ENCODE measurements at regions not wholly inside any gene's neighbourhood (a gene's known extent, or its start where the extent isn't known, plus 50 kb on each side); places are given as distances from the start of the nearest gene placed in this dataset.

DNA sequence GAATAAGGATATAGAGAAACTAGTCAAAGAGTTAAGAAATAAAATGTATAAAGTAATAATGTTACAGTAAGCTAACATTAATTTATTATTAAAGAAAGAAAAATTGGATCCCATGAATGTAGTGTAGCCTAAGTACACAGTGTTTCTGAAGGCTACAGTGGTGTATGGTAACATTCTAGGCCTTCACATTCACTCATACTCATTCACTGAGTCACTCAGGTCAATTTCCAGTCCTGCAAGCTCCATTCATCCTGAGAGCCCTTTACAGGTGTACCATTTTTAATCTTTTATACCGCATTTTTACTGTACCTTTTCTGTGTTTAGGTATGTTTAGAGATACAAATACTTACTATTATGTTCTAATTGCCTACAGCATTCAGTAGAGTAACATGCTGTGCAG is 120.6 kb upstream of the AGA start:
- intact Hi-C loops (cut with DNase I) = no loop called here
- ATAC-seq (ENCODE audit: poor library complexity) (no peak), DNase-seq (no peak)

- ATAC-seq (ENCODE audit: poor library complexity) (no peak), DNase-seq (no peak)
- intact Hi-C loops (cut with DNase I) = no loop called here
Measured at GRCh38 chr4:177566691-177567090, 124.5 kb upstream of the AGA start.

- DNase-seq (no peak), ATAC-seq (ENCODE audit: poor library complexity) (no peak)
- intact Hi-C loops (cut with DNase I) = no loop called here
Measured at GRCh38 chr4:177568931-177569330, 126.7 kb upstream of the AGA start.

DNA sequence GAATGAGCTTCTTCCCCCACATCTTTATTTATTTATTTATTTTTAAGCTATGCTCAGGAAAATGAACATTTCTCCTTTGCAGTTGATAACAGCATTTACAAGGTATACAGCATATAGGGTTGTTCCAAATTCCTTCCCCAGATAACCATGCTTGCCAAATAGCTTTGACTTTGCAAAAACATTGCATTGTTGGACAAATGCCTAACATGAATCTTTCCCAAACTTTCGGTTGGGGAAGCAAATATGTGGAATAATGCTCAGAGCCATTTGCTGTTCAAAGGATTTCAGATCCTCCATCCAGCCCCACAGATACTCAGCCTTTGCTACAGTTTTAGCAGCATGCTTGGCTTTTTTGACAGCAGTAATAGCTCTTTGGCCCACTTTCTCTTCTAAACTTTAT is 127.2 kb upstream of the AGA start:
- no peak for DNase-seq
- intact Hi-C loops (cut with DNase I) = no loop called here
- ATAC-seq (ENCODE audit: poor library complexity) = no peak

DNA sequence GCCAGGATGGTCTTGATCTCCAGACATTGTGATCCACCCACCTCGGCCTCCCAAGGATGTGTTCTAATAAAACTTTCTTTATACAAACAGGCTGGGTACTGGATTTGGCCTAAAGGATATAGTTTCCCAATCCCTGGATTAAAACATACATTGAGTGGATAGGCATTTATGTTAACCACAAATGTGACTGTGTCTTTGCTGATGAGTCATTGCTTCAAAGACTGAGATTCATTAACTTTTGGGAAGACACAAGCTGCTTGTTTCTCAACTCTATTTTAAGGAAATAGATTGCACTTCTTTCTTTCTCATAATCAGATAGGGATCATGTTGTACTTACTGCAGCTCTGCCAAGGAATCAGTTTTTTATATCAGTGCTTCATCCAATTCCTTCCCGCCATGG is 131.3 kb upstream of the AGA start:
- ATAC-seq (ENCODE audit: poor library complexity) (no peak), DNase-seq (no peak)

DNA sequence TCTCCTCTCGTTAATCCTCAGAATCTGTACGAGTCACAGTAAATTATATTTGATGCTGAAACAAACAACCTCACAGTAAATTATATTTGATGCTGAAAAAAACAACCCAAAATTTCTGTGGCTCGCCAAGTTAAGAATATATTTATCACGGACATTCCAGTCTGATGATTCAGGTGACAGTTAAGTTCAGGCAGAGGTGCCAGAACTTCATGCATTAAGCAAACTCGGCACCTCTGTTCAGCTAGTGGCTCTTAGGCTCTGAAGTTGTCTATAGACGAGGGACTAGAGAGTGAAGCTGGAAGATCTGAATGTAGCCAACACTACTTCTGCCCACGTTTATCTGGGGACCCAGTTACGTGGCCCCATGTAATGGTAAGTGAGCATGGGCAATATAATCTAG is 132.2 kb upstream of the AGA start:
- DNase-seq (no peak), ATAC-seq (ENCODE audit: poor library complexity) (no peak)
- intact Hi-C loops (cut with DNase I) = no loop called here

More for the DNA sequence above, 131.3 kb upstream of the AGA start:
- intact Hi-C loops (cut with DNase I) = no loop called here

GRCh38 chr4:177579649-177580048 is 137.4 kb upstream of the AGA start:
- DNase-seq (no peak), ATAC-seq (ENCODE audit: poor library complexity) (no peak)
- intact Hi-C loops (cut with DNase I) = no loop called here

GRCh38 chr4:177582992-177583391 is 140.8 kb upstream of the AGA start:
- DNase-seq (no peak), ATAC-seq (ENCODE audit: poor library complexity) (no peak)
- intact Hi-C loops (cut with DNase I) = no loop called here

- DNase-seq (no peak), ATAC-seq (ENCODE audit: poor library complexity) (no peak)
- intact Hi-C loops (cut with DNase I) = no loop called here
Measured at GRCh38 chr4:177587989-177588388, 145.8 kb upstream of the AGA start.

- intact Hi-C loops (cut with DNase I) = no loop called here
- ATAC-seq (ENCODE audit: poor library complexity) = no peak
Measured at GRCh38 chr4:177595386-177595785, 153.1 kb upstream of the AGA start.

GRCh38 chr4:177596035-177596434 is 153.8 kb upstream of the AGA start:
- no peak for ATAC-seq (ENCODE audit: poor library complexity)
- intact Hi-C loops (cut with DNase I) = no loop called here
- DNase-seq = no peak

More at GRCh38 chr4:177595386-177595785, 153.1 kb upstream of the AGA start:
- no peak for DNase-seq

GRCh38 chr4:177596991-177597390 is 154.8 kb upstream of the AGA start:
- ATAC-seq (ENCODE audit: poor library complexity) (no peak), DNase-seq (no peak)
- intact Hi-C loops (cut with DNase I) = no loop called here

GRCh38 chr4:177605252-177605651 is 163.0 kb upstream of the AGA start:
- intact Hi-C loops (cut with DNase I) = no loop called here
- ATAC-seq (ENCODE audit: poor library complexity) (no peak), DNase-seq (no peak)

DNA sequence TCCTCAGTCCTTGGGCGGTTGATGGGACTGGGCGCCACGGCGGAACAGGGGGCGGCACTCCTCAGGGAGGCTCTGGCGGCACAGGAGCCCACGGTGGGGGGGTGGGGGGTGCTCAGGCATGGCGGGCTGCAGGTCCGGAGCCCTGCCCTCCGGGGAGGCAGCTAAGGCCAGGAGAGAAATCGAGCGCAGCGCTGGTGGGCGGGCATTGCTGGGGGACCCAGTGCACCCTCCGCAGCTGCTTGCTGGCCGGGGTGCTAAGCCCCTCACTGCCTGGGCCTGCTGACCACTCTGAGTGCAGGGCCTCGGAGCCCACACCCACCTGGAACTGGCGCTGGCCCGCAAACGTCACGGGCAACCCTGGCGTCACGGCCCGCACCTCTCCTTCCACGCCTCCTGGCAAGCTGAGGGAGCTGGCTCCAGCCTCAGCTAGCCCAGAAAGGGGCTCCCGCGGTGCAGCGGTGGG is 164.9 kb upstream of the AGA start:
- no peak for DNase-seq
- intact Hi-C loops (cut with DNase I) = no loop called here

DNA sequence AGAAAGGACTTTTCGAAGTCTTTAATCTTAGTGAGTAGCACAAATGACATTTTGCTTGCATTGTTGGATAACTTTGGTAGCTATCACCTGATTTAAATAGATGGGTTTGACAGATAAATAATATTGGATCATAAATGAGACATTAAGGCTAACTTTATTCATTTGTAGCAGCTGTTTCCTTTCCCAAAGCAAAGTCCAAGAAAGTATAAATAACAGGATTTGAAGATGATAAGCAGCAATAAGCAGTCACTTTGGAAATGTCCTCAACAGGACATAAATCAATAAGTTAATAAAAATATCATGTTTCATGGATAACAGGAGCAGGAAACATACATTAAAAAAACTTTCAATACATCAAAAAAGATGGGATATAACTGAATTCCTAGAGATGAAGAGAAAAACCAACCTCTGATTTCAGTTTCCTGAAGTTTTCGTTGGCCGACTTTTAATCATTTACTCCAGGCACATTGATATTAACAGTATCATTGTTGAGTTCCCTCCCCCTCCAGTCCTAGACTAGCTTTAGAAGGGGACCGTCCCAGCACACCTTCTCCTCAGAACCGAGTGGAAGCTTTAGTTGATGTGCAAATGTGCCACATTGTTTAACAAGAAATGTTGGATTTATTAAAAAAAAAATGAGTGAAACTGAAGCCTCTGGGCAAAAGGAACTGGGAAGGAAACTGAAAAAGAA is 169.9 kb upstream of the AGA start:
- ATAC-seq (ENCODE audit: poor library complexity) = no peak
- no peak for DNase-seq
- intact Hi-C loops (cut with DNase I) = no loop called here

More for the DNA sequence above, 164.9 kb upstream of the AGA start:
- ATAC-seq (ENCODE audit: poor library complexity) = no peak

DNA sequence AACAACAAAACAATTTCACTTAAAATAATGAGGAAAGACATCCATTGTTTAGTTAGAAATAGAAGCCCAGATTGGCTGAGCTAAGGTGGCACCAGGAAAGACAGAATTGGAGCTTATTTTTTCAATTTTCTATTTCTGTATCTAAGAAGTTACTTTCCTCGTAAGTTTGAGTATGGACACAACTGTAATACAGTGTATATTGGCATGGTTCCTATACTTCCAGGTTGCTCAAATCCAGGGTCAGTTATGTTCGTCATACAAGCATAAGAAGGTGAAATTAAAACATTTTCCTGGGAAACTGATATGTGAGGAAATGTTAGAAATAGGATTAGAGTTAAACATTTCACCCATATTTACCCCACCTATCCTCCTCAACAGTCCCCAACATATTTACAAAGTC is 170.4 kb upstream of the AGA start:
- no peak for DNase-seq
- no peak for ATAC-seq (ENCODE audit: poor library complexity)
- intact Hi-C loops (cut with DNase I) = no loop called here

GRCh38 chr4:177632481-177632880 is 190.2 kb upstream of the AGA start:
- DNase-seq = no peak
- intact Hi-C loops (cut with DNase I) = no loop called here
- ATAC-seq (ENCODE audit: poor library complexity) = no peak

GRCh38 chr4:177638871-177639270 is 196.6 kb upstream of the AGA start:
- ATAC-seq (ENCODE audit: poor library complexity) = no peak
- intact Hi-C loops (cut with DNase I) = no loop called here
- DNase-seq = no peak

DNA sequence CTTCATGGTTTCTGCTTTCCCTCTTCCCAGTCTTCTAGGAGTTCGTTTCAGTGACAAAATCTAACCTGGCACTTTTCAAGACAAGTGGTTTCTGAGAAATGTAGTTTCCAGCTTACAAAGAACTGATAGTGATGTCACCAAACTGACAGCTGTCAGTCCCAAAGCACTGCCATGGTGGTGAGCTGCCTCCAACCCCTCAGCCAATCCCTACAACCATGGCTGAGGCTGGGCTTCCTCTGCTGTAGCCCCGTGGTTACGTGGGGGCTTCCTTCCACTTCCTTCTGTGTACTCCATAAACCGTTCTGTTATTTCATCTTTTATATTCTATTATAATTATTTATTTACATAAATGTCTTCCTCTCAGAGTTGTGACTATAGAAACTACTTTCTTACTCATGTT is 198.6 kb upstream of the AGA start:
- intact Hi-C loops (cut with DNase I) = no loop called here
- ATAC-seq (ENCODE audit: poor library complexity) (no peak), DNase-seq (no peak)

- DNase-seq (no peak), ATAC-seq (ENCODE audit: poor library complexity) (no peak)
- intact Hi-C loops (cut with DNase I) = no loop called here
Measured at GRCh38 chr4:177660223-177660622, 218.0 kb upstream of the AGA start.

GRCh38 chr4:177667687-177668086 is 225.4 kb upstream of the AGA start:
- DNase-seq (no peak), ATAC-seq (ENCODE audit: poor library complexity) (no peak)
- intact Hi-C loops (cut with DNase I) = no loop called here

Measured in Right ventricle myocardium superior (tissue), 1 donor.